GM19035 (cell line): ENCODE measurements at regions not wholly inside any gene's neighbourhood (a gene's known extent, or its start where the extent isn't known, plus 50 kb on each side); places are given as distances from the start of the nearest gene placed in this dataset.

ENCODE experiments used
- ATAC-seq: cut with Tn5 transposase; IDR thresholded peaks from one replicate; pipeline ENCODE4 v1.9.1; 2021; ENCODE audit not compliant: unreplicated experiment

DNA sequence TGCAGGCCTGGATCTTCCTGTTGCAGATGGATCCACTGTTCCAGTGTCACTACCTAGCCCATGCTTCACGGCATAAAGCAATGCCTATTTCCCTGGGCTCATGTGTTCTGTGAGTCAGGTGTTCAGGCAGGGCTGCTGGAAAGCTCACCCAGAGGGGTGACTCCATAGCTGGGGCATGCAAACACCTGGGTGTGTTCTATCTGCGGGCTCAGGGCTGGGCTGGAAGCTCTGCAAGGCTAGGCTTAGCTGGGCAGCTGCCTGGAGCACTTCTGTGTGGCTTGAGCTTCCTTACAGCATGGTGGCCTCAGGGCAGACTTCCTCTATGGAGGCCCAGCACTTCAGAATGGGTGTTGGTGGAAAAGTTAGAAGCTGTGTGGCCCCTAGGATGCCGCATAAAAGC, 139.9 kb downstream of the GADD45G start:
- ATAC-seq: no peak

DNA sequence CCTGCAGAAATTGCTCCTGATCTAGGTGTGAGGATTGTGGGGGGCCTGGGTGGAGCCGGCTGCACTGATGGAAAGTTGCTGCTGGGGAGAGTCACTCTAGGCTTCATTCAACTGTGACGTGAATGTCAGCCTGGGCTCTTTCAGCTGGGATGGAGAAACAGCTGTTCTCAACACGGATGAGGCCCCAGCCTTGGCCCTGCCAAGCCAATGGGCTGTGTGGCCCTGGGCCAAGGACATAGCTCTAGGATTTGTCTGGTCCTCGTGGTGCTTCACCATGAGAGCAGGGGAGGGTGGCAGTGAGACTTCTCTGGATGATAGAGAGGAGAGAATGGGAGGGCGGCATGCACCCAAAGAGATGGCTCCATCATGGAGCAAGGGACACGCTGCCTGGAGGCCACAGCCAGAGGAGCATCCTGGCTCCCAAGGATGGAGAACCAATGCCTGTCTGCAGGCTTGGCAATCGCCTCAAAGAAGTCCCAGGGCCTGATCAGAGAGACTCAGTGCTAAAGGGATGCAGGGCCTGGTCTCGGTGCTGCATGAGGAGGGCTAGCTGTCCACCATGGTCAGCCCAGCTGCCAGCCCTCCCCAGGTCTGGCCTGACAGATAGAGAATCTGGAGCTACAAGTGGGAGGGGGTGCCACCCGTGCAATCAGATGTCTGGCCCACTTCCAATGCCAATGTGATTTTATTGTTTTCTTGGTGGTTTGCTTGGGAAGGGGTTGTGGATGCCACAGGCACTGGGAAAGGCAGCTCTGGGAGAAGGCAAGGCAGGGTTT, 141.0 kb downstream of the GADD45G start:
- no peak for ATAC-seq

DNA sequence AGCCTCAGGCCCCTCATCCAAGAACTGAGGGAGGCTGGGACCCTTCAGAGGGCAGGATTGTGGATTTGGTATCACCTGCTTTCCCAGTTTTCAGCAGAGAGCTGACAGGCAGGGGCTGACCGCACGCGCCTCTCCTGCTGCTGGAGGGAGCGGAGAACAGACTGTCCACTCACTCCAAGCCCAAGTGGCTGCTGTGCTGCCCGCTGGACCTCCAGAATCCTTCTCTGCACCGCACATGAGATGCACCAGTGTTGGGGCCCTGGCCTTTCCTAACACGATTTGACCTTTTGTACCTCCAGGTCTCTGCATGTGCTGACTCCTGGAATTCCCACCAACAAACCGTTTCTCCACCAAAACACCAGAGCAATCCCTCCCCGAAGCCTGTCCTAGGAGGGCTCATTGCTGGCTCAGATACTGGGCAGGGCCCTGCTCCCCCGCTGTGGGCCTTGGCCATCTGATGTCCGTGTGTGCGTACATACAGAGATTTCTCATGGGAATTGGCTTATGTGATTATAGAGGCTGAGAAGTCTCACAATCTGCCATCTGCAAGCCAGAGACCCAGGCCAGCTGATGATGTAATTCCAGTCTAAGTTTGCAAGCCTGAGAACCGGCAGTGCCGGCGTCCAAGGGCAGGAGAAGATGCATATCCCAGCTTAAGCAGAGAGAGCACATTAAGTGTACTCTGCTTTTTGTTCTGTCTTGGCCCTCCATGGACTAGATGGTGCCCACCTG, 141.7 kb downstream of the GADD45G start:
- no peak for ATAC-seq

- ATAC-seq: no peak
Measured at GRCh38 chr9:89747596-89747995, 142.8 kb downstream of the GADD45G start.

DNA sequence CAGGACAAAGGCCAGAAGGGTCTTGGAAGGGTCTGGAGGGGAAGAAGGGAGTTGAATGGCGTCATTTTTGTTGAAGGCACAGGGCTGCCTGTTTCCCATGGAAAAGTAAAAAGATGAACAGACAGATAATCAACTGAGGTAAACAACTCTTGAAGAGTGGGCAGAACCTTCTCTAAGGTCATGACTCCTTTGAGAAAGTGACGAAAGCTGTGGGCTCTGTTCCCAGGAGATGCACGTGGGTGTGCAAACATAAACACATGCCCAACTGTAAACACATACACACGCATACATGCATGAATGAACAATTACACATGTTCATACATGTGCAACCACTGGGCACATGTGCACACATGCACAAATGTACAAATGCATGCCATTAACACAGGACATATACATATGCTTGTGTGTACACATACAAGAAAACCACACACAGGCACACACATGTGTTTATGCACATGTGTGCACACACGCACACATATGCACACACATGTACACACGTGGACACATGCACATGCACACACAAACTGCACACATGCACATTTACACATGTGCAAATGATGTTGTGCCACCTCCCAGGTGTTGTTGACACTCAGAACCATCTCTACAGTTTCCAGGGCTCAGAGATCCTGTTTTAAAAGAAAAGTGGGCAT, 143.3 kb downstream of the GADD45G start:
- no peak for ATAC-seq

DNA sequence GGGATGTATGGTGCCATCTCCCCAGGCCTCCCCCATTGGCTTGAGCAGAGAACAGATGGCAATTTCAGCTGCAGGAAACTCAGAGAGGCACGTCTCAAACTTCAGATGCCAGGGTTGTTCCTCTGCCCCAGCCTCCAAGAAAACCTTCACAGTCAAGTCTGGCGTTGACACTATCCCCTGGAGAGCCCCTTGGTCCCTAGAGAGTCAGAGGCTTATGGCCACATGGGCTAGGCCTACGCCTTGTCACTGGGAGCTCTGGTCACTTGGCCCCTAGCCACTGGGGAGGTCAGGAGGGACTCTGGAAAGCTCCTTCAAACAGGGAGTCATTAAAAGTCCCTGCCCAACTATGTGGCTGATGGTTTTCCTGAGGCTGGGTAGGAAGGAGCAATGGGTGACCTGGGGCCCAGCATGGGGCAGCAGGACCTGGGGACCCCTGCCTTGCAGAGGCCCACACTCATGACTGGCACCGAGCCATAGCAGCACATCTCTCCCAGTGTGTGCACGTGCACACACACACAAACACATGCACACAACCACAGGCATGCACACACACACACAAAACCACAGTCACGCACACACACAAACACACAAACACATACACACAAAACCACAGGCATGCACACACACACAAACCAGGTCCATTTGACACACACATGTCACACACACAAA, 144.2 kb downstream of the GADD45G start:
- no peak for ATAC-seq

- ATAC-seq: no peak
Measured at GRCh38 chr9:89749500-89750116, 144.8 kb downstream of the GADD45G start.

GRCh38 chr9:89750117-89750791, 145.4 kb downstream of the GADD45G start:
- no peak for ATAC-seq

GRCh38 chr9:89751079-89751825, 146.4 kb downstream of the GADD45G start:
- ATAC-seq: no peak

DNA sequence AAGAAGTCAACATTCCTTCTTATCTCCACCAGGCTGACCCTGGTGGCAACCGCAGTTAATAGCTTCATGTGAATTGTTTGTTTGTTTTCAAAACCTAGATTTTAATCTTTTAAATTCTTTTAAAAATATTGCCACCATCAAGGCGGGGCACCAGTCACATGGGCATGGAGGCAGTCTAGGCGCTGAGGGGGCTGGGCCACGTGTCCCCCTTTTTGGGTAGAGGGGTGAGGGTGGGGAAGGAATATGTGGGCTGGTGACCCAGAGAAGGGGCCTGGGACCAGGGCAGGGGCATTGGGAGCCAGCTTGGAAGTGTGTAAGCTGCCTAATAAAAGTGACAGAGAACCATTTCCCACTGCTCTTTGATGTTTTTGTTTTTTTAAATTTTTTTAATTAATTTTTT, 147.3 kb downstream of the GADD45G start:
- ATAC-seq: no peak

DNA sequence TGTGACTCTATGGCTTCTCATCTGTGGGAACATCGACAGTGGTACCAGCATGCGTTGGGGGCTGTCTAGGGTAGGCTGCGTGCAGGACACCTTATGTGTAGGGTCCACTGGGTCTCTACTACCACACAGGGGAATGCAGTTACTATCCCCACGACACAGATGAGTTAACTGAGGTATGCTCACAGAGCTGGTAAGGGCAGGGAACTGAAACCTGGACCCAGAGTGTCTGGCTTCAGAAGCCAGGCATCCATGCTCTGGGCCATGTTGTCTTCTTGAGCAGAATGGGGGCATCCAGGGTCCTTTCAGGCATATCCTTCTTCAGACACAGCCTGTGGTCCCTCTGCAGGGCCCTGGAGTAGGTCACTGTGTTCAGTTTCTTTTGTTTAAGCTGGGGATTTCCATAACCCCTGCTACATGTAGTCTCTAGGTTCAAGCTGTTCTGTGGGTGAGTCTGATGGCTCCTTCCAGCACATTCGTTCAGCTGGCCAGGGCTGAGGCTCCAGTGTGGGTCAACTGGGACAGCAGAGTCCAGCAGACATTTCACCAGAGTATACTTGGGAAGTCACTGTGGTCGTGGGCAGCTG, 148.8 kb downstream of the GADD45G start:
- ATAC-seq: no peak

DNA sequence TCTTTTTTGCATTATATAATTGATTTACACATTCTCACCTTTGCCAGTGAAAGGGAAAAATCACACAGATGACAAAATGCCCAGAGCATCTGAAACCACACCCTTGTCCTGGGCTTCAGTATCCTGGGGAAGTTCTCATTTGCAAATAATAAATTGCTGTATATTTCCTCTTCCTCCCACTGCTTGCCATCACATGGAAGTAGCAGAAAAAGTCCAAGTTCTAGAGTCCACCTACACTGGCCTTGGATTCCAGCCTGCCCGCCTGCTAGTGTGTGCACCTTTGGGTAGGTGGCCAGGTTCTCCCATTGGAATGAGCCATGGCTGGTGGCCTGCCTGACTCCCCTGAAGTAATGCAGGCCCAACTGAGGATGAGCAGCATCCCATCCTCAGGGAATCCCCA, 149.4 kb downstream of the GADD45G start:
- ATAC-seq: no peak

DNA sequence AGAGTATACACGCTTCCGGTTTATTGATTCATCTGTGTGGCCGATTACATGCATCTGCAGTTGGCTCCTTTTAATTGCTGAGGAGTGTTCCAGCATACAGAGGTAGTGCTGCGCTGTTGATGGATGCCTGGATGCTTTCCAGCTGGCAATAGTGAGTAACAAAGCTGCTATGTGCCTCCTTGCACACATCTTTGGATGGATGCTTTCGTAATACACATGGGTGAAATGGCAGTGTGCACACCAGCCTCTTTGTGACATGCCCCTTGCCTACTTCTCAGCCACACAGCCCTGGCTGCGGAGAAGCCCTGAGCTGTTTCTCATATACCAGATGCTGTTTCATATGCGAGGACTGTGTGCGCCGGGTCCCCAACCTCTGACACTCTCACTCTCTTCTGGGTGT, 151.0 kb downstream of the GADD45G start:
- ATAC-seq: no peak

- ATAC-seq: no peak
Measured at GRCh38 chr9:89756891-89757537, 152.2 kb downstream of the GADD45G start.

DNA sequence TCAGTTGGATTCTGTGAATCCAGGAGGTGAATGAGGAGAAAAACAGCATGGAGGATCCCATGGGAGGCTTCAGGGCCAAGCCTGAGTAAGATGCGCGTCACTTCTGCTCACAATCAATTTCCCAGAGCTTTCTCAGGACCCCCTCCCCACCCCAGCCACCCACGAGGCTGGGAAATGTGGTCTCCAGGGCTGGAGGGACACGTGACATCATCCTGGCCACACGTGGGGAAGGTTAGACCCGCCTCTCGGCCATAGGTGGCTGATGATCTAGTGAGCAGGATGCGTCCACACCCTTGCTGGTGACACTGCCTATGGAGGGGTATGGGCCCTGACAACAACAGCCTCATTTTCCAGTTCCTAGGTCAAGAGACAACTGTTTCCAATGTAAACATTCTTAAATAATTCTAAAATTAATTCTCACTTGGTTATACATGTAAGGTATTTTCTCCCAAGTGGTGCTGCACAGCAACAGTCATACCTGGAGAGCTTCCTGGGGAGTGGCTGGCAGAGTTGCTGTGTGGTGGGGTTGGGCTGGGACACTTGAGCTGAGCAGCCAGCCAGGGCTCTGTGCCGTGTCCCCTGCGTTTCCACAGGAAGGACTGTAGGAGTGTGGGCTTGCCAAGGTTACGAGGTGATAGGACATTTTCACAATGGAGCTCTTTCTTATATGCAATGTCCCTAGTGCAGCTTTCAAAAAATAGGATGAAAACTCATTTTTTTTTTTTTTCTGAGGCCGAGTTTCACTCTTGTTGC, 153.1 kb downstream of the GADD45G start:
- no peak for ATAC-seq

- no peak for ATAC-seq
Measured at GRCh38 chr9:89759572-89759971, 154.8 kb downstream of the GADD45G start.

GRCh38 chr9:89760123-89760522, 155.3 kb downstream of the GADD45G start:
- no peak for ATAC-seq

GRCh38 chr9:89764217-89764616, 159.4 kb downstream of the GADD45G start:
- no peak for ATAC-seq
